HepG2 (cell line): ENCODE measurements at regions not wholly inside any gene's neighbourhood (a gene's known extent, or its start where the extent isn't known, plus 50 kb on each side); places are given as distances from the start of the nearest gene placed in this dataset.

ENCODE experiments used
- ATAC-seq: fragments of 200-7000 bp; cut with Tn5 transposase; 3 replicates; pipeline ENCODE4 v1.9.1; 2020; ENCODE audit warnings: mild to moderate bottlenecking, moderate library complexity
- BruUV-seq: library from RNA; stranded (reverse); fragments of 400-500 nt; replicated peaks from 2 replicates; lab custom pipeline; 2021; lab: Mats Ljungman, UMichigan
- CTCF ChIA-PET: fragments of 300-600 bp; formaldehyde crosslinking; extraction: SDS; loops from one replicate; lab custom pipeline; 2021; ENCODE audit warnings: low total read pairs, inconsistent platforms, low intra/inter-chr PET ratio; lab: Yijun Ruan, JAX
- POLR2A ChIA-PET: fragments of 350-600 bp; sonication (Branson Sonifier 250); formaldehyde crosslinking; loops from one replicate; lab custom pipeline; 2020; ENCODE audit warnings: antibody characterized with exemption, inconsistent platforms; lab: Yijun Ruan, JAX
- DNase-seq: peaks from one replicate; pipeline ENCODE4 v3.0.0-alpha.2; 2015; ENCODE audit warnings: low spot score
- FAIRE-seq: peaks from 3 replicates; lab custom pipeline; 2011; peaks lifted over from hg19 to GRCh38; lab: Jason Lieb, UNC
- H2AFZ ChIP-seq: one replicate; pipeline ENCODE4 v1.6.1; 2011; ENCODE audit warnings: low read length, inconsistent platforms
- H3K27ac ChIP-seq: fragments of 300-600 bp; 3 replicates; pipeline ENCODE4 v1.8.0; 2011; ENCODE audit warnings: mixed run types, mild to moderate bottlenecking, mixed read lengths, low read length, inconsistent platforms; ENCODE audit not compliant: insufficient read depth; ENCODE audit errors: extremely low read length
- H3K27me3 ChIP-seq, 2 experiments: fragments of 200-600 bp in 1 of 2; 2 replicates in 1 of 2; 3 replicates in 1 of 2; pipeline versions ENCODE4 v1.6.0 to v1.8.0; 2011; ENCODE audit warnings: low read length in 2 of 2, mild to moderate bottlenecking in 2 of 2, moderate library complexity in 2 of 2, inconsistent platforms in 1 of 2; ENCODE audit not compliant: insufficient read depth in 2 of 2, control insufficient read depth in 1 of 2
- H3K36me3 ChIP-seq, 2 experiments: fragments of 200-600 bp in 1 of 2; replicated peaks in 1 of 2; 2 replicates in 1 of 2; 3 replicates in 1 of 2; pipeline versions ENCODE4 v1.5.1 to v1.8.0; 2011; ENCODE audit warnings: low read length in 2 of 2, inconsistent platforms in 1 of 2; ENCODE audit not compliant: insufficient read depth in 2 of 2, control insufficient read depth in 1 of 2
- H3K4me1 ChIP-seq: 2 replicates; pipeline ENCODE4 v1.5.1; 2012; ENCODE audit warnings: low read length, inconsistent platforms; ENCODE audit not compliant: insufficient read depth
- H3K4me2 ChIP-seq: 2 replicates; pipeline ENCODE4 v1.6.0; 2011; ENCODE audit warnings: low read depth, low read length, inconsistent platforms
- H3K4me3 ChIP-seq, 3 experiments: fragments of 200-600 bp in 1 of 3; sonication (generic), shearing (Covaris generic) in 1 of 3; replicated peaks in 1 of 3; 2 replicates each; pipeline ENCODE4 v1.5.1; 2011 to 2016; ENCODE audit warnings: low read length in 3 of 3, inconsistent platforms in 2 of 3, low read depth in 2 of 3, mild to moderate bottlenecking in 2 of 3, control low read depth in 1 of 3, mixed read lengths in 1 of 3; ENCODE audit not compliant: insufficient read depth in 1 of 3
- H3K79me2 ChIP-seq: one replicate; pipeline ENCODE4 v1.6.1; 2011; ENCODE audit warnings: low read length, inconsistent platforms; ENCODE audit not compliant: insufficient read depth
- H3K9ac ChIP-seq: 2 replicates; pipeline ENCODE4 v1.6.0; 2011; ENCODE audit warnings: mild to moderate bottlenecking, low read depth, low read length, inconsistent platforms; ENCODE audit not compliant: insufficient read depth
- H3K9me3 ChIP-seq: 2 replicates; pipeline ENCODE4 v1.5.1; 2012; ENCODE audit warnings: mild to moderate bottlenecking, low read length
- H4K20me1 ChIP-seq: 2 replicates; pipeline ENCODE4 v1.6.0; 2011; ENCODE audit warnings: inconsistent platforms, mild to moderate bottlenecking, low read length, moderate library complexity; ENCODE audit not compliant: insufficient read depth
- HMGA1 ChIP-seq: sonication (generic); formaldehyde crosslinking; conservative IDR thresholded peaks from 2 replicates; pipeline ENCODE4 v1.4.0; 2020; ENCODE audit warnings: missing genetic modification reagents
- MXD4 ChIP-seq: IDR thresholded peaks from 2 replicates; pipeline ENCODE4 v1.6.1; 2016; ENCODE audit warnings: mild to moderate bottlenecking, missing biosample characterization, missing genetic modification reagents
- MXI1 ChIP-seq: IDR thresholded peaks from 3 replicates; pipeline ENCODE4 v1.6.1; 2012; ENCODE audit warnings: low read depth, low read length, inconsistent platforms, borderline replicate concordance
- RARA ChIP-seq: IDR thresholded peaks from 2 replicates; pipeline ENCODE4 v1.6.1; 2016; ENCODE audit warnings: missing genetic modification reagents, missing compliant biosample characterization
- ZNF790 ChIP-seq: sonication (generic); formaldehyde crosslinking; IDR thresholded peaks from 2 replicates; pipeline ENCODE4 v1.8.0; 2022; ENCODE audit warnings: missing genetic modification reagents, mild to moderate bottlenecking, borderline replicate concordance
- WGBS: methylation state at CpG from one replicate; pipeline ENCODE4 v1.1.6; 2017; ENCODE audit warnings: low lambda C conversion rate; 5-methylcytosine and 5-hydroxymethylcytosine counted together
- in situ Hi-C: cut with HindIII; loops from 2 replicates; pipeline ENCODE4 v1.10.0; 2017; ENCODE audit warnings: low pct_unique_long_range_greater_than_20kb; ENCODE audit not compliant: extremely low pct_ligation_motif_present
- intact Hi-C: fragments of 100-400 bp; cut with micrococcal nuclease; formaldehyde crosslinking; loops from one replicate; pipeline ENCODE4 v1.10.0; 2022; ENCODE audit not compliant: unreplicated experiment
- TF ChIP-seq, protein P1 (sequence below): sonication (generic); formaldehyde crosslinking; conservative IDR thresholded peaks from 2 replicates; pipeline ENCODE4 v1.4.0; 2020; ENCODE audit warnings: missing genetic modification reagents
- TF ChIP-seq, protein P2 (sequence below): sonication (generic); formaldehyde crosslinking; IDR thresholded peaks from 2 replicates; pipeline ENCODE4 v1.8.1; 2022; ENCODE audit warnings: low read depth, mild to moderate bottlenecking, missing genetic modification reagents

DNA sequence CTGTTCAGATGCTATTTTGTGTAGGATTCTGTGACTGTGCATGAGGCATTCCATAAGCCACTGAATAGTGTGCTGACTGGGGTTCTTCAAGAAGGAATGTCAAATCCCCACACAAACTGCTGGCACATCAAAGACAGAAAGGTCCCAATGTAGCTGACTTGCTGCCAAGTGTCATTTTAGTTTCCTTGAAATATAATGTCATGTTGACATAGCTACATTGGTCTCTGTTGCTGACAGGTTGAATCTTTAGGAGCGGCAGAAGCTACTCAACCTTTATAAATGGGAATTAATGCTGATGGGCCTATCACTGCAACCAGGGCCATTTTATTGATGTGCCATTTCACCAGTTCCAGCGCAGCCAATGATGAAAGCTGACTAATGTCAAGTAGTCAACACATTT, 1110.7 kb upstream of the B3GALT2 start:
- no peaks in the 10 kb centered on the region for H3K4me1 ChIP-seq
- POLR2A ChIA-PET, result no interaction called here
- TF ChIP-seq, protein P1, sequence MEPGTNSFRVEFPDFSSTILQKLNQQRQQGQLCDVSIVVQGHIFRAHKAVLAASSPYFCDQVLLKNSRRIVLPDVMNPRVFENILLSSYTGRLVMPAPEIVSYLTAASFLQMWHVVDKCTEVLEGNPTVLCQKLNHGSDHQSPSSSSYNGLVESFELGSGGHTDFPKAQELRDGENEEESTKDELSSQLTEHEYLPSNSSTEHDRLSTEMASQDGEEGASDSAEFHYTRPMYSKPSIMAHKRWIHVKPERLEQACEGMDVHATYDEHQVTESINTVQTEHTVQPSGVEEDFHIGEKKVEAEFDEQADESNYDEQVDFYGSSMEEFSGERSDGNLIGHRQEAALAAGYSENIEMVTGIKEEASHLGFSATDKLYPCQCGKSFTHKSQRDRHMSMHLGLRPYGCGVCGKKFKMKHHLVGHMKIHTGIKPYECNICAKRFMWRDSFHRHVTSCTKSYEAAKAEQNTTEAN (CRISPR knock-in tag), result no peak
- TF ChIP-seq MXD4 (CRISPR knock-in tag) (no peak), MXI1 (no peak), RARA (CRISPR knock-in tag) (no peak), ZNF790 (CRISPR knock-in tag) (no peak), HMGA1 (no peak)
- TF ChIP-seq, protein P2, sequence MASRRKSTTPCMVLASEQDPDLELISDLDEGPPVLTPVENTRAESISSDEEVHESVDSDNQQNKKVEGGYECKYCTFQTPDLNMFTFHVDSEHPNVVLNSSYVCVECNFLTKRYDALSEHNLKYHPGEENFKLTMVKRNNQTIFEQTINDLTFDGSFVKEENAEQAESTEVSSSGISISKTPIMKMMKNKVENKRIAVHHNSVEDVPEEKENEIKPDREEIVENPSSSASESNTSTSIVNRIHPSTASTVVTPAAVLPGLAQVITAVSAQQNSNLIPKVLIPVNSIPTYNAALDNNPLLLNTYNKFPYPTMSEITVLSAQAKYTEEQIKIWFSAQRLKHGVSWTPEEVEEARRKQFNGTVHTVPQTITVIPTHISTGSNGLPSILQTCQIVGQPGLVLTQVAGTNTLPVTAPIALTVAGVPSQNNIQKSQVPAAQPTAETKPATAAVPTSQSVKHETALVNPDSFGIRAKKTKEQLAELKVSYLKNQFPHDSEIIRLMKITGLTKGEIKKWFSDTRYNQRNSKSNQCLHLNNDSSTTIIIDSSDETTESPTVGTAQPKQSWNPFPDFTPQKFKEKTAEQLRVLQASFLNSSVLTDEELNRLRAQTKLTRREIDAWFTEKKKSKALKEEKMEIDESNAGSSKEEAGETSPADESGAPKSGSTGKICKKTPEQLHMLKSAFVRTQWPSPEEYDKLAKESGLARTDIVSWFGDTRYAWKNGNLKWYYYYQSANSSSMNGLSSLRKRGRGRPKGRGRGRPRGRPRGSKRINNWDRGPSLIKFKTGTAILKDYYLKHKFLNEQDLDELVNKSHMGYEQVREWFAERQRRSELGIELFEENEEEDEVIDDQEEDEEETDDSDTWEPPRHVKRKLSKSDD (CRISPR knock-in tag), result no peak
- WGBS, result 0% methylated on average over 2 of the region's 2 CpGs
- BruUV-seq, result no TSS peak
- no peaks in the 10 kb centered on the region for H3K9me3 ChIP-seq
- in situ Hi-C loops (no loop called here), intact Hi-C loops (loop anchor here (10.0 kb wide), 1 partner anchor 132 kb away; no protein-coding TSS in a partner anchor)
- DNase-seq, result no peak
- no peak overlapping the region for H3K4me2 ChIP-seq
- FAIRE-seq, result no peak
- CTCF ChIA-PET, result no interaction called here
- H3K9ac ChIP-seq, result no peak overlapping the region
- no peaks in the 10 kb centered on the region for H3K36me3 ChIP-seq
- no peak overlapping the region for H3K27ac ChIP-seq
- no peaks in the 10 kb centered on the region for H3K79me2 ChIP-seq
- no peak for ATAC-seq
- no peak overlapping the region for H3K4me3 ChIP-seq
- H4K20me1 ChIP-seq, result no peaks in the 10 kb centered on the region
- no peak overlapping the region for H2AFZ ChIP-seq
- H3K27me3 ChIP-seq, result no peaks in the 10 kb centered on the region
